22Rv1 (cell line): ENCODE measurements at regions not wholly inside any gene's neighbourhood (a gene's known extent, or its start where the extent isn't known, plus 50 kb on each side); places are given as distances from the start of the nearest gene placed in this dataset.
"Not testable (repeated sequence)": the region's sequence is repeated elsewhere in the genome, so short reads cannot be mapped to it uniquely, and the experiment has no call there.

Experiments
- ZFX ChIP-seq: fragments of 450-650 bp; IDR thresholded peaks from 2 replicates; pipeline ENCODE4 v1.6.1; 2017; ENCODE audit warnings: antibody characterized with exemption, borderline replicate concordance
- TF ChIP-seq, protein P1 (sequence below): fragments of 450-650 bp; IDR thresholded peaks from 2 replicates; pipeline ENCODE4 v1.5.1; 2017; ENCODE audit warnings: mild to moderate bottlenecking

DNA sequence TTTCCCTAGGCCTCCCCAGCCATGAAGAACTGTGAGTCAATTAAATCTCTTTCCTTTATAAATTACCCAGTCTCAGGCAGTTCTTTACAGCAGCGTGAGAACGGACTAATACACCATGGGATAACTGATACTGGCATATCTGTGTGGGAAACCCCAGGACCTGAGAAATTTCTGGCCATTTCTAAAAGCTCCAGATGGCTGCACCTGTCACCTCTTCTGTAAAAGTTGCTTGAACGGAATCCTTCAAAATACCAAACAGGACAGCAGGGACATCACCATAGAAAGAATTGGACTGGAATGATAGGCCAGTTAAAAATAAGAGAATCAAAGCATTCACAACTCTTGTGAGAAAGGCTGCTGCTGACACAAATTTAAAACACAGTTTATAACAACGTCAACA is 134.0 kb upstream of the FOXD4L5 start:
- TF ChIP-seq, protein P1, sequence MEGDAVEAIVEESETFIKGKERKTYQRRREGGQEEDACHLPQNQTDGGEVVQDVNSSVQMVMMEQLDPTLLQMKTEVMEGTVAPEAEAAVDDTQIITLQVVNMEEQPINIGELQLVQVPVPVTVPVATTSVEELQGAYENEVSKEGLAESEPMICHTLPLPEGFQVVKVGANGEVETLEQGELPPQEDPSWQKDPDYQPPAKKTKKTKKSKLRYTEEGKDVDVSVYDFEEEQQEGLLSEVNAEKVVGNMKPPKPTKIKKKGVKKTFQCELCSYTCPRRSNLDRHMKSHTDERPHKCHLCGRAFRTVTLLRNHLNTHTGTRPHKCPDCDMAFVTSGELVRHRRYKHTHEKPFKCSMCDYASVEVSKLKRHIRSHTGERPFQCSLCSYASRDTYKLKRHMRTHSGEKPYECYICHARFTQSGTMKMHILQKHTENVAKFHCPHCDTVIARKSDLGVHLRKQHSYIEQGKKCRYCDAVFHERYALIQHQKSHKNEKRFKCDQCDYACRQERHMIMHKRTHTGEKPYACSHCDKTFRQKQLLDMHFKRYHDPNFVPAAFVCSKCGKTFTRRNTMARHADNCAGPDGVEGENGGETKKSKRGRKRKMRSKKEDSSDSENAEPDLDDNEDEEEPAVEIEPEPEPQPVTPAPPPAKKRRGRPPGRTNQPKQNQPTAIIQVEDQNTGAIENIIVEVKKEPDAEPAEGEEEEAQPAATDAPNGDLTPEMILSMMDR, result not testable (repeated sequence)
- TF ChIP-seq ZFX, result not testable (repeated sequence)
